ENCODE measurements at regions not wholly inside any gene's neighbourhood (a gene's known extent, or its start where the extent isn't known, plus 50 kb on each side); places are given as distances from the start of the nearest gene placed in this dataset.

GRCh38 chr5:114065912-114066311, 296.0 kb upstream of the KCNN2 start:
- TF ChIP-seq, protein P1, sequence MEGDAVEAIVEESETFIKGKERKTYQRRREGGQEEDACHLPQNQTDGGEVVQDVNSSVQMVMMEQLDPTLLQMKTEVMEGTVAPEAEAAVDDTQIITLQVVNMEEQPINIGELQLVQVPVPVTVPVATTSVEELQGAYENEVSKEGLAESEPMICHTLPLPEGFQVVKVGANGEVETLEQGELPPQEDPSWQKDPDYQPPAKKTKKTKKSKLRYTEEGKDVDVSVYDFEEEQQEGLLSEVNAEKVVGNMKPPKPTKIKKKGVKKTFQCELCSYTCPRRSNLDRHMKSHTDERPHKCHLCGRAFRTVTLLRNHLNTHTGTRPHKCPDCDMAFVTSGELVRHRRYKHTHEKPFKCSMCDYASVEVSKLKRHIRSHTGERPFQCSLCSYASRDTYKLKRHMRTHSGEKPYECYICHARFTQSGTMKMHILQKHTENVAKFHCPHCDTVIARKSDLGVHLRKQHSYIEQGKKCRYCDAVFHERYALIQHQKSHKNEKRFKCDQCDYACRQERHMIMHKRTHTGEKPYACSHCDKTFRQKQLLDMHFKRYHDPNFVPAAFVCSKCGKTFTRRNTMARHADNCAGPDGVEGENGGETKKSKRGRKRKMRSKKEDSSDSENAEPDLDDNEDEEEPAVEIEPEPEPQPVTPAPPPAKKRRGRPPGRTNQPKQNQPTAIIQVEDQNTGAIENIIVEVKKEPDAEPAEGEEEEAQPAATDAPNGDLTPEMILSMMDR (IDR thresholded peaks at IDR 0.05) = no peak
- no peak for TF ChIP-seq EZH2phosphoT487 (IDR thresholded peaks at IDR 0.05)
